ENCODE measurements at regions not wholly inside any gene's neighbourhood (a gene's known extent, or its start where the extent isn't known, plus 50 kb on each side); places are given as distances from the start of the nearest gene placed in this dataset.

DNA sequence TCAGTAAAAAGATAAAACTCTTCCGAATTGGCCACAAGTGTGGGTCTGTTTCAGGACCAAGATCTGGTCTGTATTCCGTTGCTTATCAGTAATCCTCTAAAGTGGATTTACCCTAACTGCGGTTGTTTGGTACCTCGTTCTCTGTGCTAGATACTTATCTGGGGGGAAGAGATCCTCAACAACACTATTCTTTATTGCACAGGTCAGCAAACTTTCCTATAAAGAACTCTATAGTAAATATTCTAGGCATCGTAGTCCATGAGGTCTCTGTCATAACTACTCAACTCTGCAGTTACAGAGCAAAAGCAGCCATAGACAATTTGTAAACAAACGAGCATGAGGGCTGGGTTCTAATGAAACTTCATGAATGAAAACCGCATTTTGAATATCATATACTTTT, 335.8 kb upstream of the KIF2A start:
- peak overlapping the region; percentile 75 for H3K27ac ChIP-seq (ENCODE audit: low read depth, low read length, severe bottlenecking)
- no peaks in the 10 kb centered on the region for H3K9me3 ChIP-seq (ENCODE audit: control insufficient read depth, low read length)
- peaks cover 31% of the 10 kb centered on the region for H3K4me1 ChIP-seq (ENCODE audit: control insufficient read depth, insufficient read depth, low read length, poor library complexity, severe bottlenecking)
- H3K4me3 ChIP-seq (ENCODE audit: extremely low read depth, insufficient read depth, low read length, poor library complexity, severe bottlenecking) = no peak overlapping the region
- no peaks in the 10 kb centered on the region for H3K36me3 ChIP-seq (ENCODE audit: control insufficient read depth, insufficient read depth, low read length)
- whole genome bisulfite sequencing, 2 experiments (ENCODE audit: insufficient coverage in 2 of 2) = 98 to 100% methylated on average over 2 to 4 of the region's 7 CpGs

DNA sequence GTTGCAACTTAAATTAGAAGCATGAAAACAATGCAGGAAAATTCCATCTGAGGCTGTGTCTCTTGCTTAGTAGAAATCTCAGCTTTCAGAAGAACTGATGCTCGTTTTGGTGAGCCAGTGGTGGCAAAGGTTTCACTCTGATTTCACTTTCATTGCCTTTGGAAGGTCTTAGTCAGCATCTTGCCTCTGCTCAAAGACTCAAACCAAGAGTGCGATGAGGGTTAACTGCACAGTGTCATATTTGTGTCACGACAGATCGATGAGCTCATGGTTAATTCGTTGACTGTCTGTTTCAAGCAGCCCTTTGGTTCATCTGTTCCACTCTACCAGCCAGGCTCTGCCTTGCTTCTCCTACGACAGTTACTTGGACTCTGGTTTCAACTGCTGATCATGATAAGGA, 331.3 kb upstream of the KIF2A start:
- no peaks in the 10 kb centered on the region for H3K9me3 ChIP-seq (ENCODE audit: control insufficient read depth, low read length)
- WGBS, 2 experiments (ENCODE audit: insufficient coverage in 2 of 2) = 80 to 88% methylated on average over 5 of the region's 6 CpGs
- H3K4me3 ChIP-seq (ENCODE audit: extremely low read depth, insufficient read depth, low read length, poor library complexity, severe bottlenecking) = no peak overlapping the region
- H3K27ac ChIP-seq (ENCODE audit: low read depth, low read length, severe bottlenecking) = no peak overlapping the region
- no peaks in the 10 kb centered on the region for H3K4me1 ChIP-seq (ENCODE audit: control insufficient read depth, insufficient read depth, low read length, poor library complexity, severe bottlenecking)
- H3K36me3 ChIP-seq (ENCODE audit: control insufficient read depth, insufficient read depth, low read length) = no peaks in the 10 kb centered on the region

DNA sequence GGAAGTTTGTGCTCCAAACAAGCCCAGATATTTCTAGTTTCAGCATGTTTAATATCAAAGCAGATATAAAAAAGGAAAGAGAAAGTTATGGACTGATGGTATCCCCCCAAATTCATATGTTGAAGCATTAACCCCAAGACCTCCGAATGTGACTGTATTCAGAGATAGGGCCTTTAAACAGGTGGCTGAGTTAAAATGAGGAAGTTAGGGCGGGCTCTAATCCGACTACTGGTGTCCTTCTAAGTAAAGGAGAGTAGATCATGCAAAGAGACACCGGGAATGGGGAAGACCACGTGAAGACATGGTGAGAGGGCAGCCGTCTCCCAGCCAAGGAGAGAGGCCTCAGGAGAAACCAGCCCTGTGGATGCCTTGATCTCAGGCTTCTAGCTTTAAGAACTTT, 324.1 kb upstream of the KIF2A start:
- Histone ChIP-seq H3K36me3 (ENCODE audit: control insufficient read depth, insufficient read depth, low read length) (no peaks in the 10 kb centered on the region), H3K4me1 (ENCODE audit: control insufficient read depth, insufficient read depth, low read length, poor library complexity, severe bottlenecking) (peaks cover 4% of the 10 kb centered on the region), H3K9me3 (ENCODE audit: control insufficient read depth, low read length) (no peaks in the 10 kb centered on the region), H3K4me3 (ENCODE audit: extremely low read depth, insufficient read depth, low read length, poor library complexity, severe bottlenecking) (no peak overlapping the region), H3K27ac (ENCODE audit: low read depth, low read length, severe bottlenecking) (no peak overlapping the region)
- 95 to 98% methylated on average over 6 of the region's 6 CpGs for WGBS, 2 experiments (ENCODE audit: insufficient coverage in 2 of 2)

DNA sequence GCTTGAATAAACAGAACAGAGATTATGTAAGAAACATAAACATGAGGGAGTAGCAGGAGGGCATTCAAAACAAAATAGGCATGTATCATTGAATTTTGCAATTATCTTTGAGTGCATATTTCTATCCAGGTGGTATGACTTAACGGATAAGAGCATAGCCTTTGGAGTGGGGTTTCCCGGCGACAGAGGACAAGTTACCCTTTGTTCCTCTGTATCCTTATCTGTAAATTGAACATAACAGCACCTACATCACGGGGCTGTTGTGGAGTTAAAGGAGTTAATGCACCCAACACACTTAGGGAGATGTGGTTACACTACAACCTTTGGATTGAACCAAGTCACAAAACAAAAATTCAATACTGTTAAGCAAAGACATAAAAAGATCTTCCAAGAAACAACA, 314.6 kb upstream of the KIF2A start:
- no peaks in the 10 kb centered on the region for H3K36me3 ChIP-seq (ENCODE audit: control insufficient read depth, insufficient read depth, low read length)
- no peak overlapping the region for H3K4me3 ChIP-seq (ENCODE audit: extremely low read depth, insufficient read depth, low read length, poor library complexity, severe bottlenecking)
- H3K27ac ChIP-seq (ENCODE audit: low read depth, low read length, severe bottlenecking) = no peak overlapping the region
- WGBS, 2 experiments (ENCODE audit: insufficient coverage in 2 of 2) = 100% methylated on average over 1 of the region's 4 CpGs; no CpG with 5 or more reads in 1 of the 2 experiments
- H3K9me3 ChIP-seq (ENCODE audit: control insufficient read depth, low read length) = no peaks in the 10 kb centered on the region
- peaks cover 12% of the 10 kb centered on the region for H3K4me1 ChIP-seq (ENCODE audit: control insufficient read depth, insufficient read depth, low read length, poor library complexity, severe bottlenecking)

DNA sequence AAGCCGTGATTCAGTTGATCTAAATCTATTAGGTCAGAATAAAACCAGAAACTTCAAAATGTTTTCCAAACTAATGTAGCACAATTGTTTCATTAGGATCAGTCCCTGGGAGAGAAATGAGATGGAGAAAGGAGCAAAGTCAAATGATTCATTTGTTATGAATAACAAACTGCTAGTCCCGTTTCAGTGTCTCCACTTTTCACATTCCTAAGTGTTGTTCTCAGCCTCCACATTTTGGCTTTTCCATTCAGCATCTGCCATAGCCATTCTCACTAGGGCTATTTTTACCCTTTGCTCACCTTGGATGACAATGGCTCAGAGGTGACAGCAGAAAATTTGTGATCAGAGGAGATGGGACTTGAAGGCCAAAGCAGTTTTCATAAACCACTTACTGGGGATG, 314.1 kb upstream of the KIF2A start:
- Histone ChIP-seq H3K36me3 (ENCODE audit: control insufficient read depth, insufficient read depth, low read length) (no peaks in the 10 kb centered on the region), H3K4me3 (ENCODE audit: extremely low read depth, insufficient read depth, low read length, poor library complexity, severe bottlenecking) (no peak overlapping the region), H3K9me3 (ENCODE audit: control insufficient read depth, low read length) (no peaks in the 10 kb centered on the region), H3K4me1 (ENCODE audit: control insufficient read depth, insufficient read depth, low read length, poor library complexity, severe bottlenecking) (peaks cover 12% of the 10 kb centered on the region), H3K27ac (ENCODE audit: low read depth, low read length, severe bottlenecking) (no peak overlapping the region)
- WGBS, 2 experiments (ENCODE audit: insufficient coverage in 2 of 2) = 60 to 86% methylated on average over 1 of the region's 2 CpGs

DNA sequence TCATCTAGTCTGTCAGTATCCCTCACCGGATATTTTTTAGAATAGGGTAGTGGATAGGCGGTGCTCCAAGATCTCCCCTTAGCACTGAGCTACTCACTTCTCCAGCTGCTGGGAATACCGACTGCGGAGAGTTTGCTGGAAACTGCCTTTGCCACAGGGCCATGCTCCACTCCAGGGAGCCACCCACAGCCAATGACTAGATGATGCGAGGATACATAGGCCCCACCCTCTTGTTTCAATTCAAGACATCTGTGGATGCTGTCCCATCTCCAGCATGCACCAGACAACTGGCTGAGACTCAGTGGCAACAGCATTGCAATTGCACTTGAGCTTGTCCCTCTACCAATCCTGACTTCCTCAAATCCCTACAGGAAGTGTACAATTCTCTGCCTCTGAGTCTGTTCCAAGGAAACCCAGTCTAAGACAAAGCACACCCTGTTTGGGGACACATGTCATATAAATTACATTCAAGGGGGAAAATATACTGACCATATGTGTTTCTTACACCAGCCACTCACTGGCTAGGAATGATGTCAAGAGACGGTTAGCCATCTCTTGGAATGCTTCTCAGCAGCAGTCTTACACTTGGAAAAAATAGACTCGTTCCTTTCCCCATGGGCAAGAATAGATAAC, 312.6 kb upstream of the KIF2A start:
- no peaks in the 10 kb centered on the region for H3K36me3 ChIP-seq (ENCODE audit: control insufficient read depth, insufficient read depth, low read length)
- no peaks in the 10 kb centered on the region for H3K9me3 ChIP-seq (ENCODE audit: control insufficient read depth, low read length)
- peaks cover 12% of the 10 kb centered on the region for H3K4me1 ChIP-seq (ENCODE audit: control insufficient read depth, insufficient read depth, low read length, poor library complexity, severe bottlenecking)
- 95 to 100% methylated on average over 2 to 4 of the region's 7 CpGs for WGBS, 2 experiments (ENCODE audit: insufficient coverage in 2 of 2)
- no peak overlapping the region for H3K27ac ChIP-seq (ENCODE audit: low read depth, low read length, severe bottlenecking)
- no peak overlapping the region for H3K4me3 ChIP-seq (ENCODE audit: extremely low read depth, insufficient read depth, low read length, poor library complexity, severe bottlenecking)

DNA sequence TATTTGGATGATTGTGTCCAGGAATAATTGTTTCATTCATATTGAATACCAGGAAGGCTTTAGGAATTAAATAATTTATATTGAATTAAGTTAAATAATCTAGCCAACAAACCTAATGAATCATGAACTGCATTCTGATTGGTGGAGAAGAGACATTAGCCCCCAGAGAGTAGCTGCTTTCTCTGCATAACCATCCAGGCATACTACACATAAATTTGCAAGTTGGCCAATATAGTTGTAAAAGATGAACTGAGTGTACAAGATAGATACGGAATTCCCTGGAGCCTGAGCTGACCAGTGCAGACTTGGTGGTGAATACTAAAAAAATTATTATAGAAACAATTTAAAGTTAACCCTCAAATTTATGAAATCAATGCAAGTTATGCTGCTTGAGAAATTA, 311.8 kb upstream of the KIF2A start:
- peaks cover 12% of the 10 kb centered on the region for H3K4me1 ChIP-seq (ENCODE audit: control insufficient read depth, insufficient read depth, low read length, poor library complexity, severe bottlenecking)
- no peaks in the 10 kb centered on the region for H3K36me3 ChIP-seq (ENCODE audit: control insufficient read depth, insufficient read depth, low read length)
- WGBS, 2 experiments (ENCODE audit: insufficient coverage in 2 of 2) = no CpG with 5 or more reads among the region's 1 CpG
- H3K4me3 ChIP-seq (ENCODE audit: extremely low read depth, insufficient read depth, low read length, poor library complexity, severe bottlenecking) = no peak overlapping the region
- H3K27ac ChIP-seq (ENCODE audit: low read depth, low read length, severe bottlenecking) = no peak overlapping the region
- H3K9me3 ChIP-seq (ENCODE audit: control insufficient read depth, low read length) = no peaks in the 10 kb centered on the region

DNA sequence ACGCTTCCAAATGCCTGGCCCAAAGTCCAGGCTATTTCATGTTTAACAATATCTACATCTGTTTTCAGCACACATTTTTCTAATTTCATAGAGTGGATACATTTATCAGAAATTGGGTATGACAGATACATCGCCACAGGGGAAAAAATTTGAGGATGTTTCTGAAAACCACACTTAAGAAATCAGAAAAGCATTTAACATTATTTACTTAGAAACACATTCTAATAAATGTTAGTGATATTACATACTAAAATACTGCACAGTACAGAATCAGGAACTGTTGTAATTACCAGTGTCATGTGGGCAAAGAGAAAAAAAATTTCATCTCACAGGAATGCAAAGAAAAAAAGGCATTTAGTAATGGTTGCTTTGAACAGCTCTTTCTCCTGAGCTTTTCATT, 310.5 kb upstream of the KIF2A start:
- no peaks in the 10 kb centered on the region for H3K9me3 ChIP-seq (ENCODE audit: control insufficient read depth, low read length)
- peaks cover 12% of the 10 kb centered on the region for H3K4me1 ChIP-seq (ENCODE audit: control insufficient read depth, insufficient read depth, low read length, poor library complexity, severe bottlenecking)
- no peaks in the 10 kb centered on the region for H3K36me3 ChIP-seq (ENCODE audit: control insufficient read depth, insufficient read depth, low read length)
- no peak overlapping the region for H3K27ac ChIP-seq (ENCODE audit: low read depth, low read length, severe bottlenecking)
- 100% methylated on average over 1 of the region's 2 CpGs for WGBS, 2 experiments (ENCODE audit: insufficient coverage in 2 of 2)
- H3K4me3 ChIP-seq (ENCODE audit: extremely low read depth, insufficient read depth, low read length, poor library complexity, severe bottlenecking) = no peak overlapping the region

DNA sequence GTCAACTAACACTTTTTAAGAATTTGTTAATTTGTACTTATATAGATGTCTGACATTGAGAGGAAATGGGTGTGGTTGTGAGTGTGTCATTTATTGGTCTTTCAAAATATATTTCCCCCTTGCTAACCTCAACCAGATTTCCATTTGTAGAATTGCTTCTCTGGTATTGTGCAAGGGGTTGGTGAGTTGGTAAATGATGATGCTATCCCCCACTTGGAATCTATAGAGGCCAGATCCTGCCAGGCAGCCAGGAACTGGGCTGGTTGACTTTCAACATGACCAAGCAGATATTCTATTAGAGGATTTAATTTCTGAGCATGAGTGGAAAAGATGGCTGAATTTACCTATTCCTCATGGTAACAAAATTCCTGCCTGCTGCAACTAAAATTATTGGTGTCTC, 306.6 kb upstream of the KIF2A start:
- Histone ChIP-seq H3K4me3 (ENCODE audit: extremely low read depth, insufficient read depth, low read length, poor library complexity, severe bottlenecking) (no peak overlapping the region), H3K36me3 (ENCODE audit: control insufficient read depth, insufficient read depth, low read length) (no peaks in the 10 kb centered on the region), H3K4me1 (ENCODE audit: control insufficient read depth, insufficient read depth, low read length, poor library complexity, severe bottlenecking) (no peaks in the 10 kb centered on the region), H3K27ac (ENCODE audit: low read depth, low read length, severe bottlenecking) (no peak overlapping the region), H3K9me3 (ENCODE audit: control insufficient read depth, low read length) (no peaks in the 10 kb centered on the region)

DNA sequence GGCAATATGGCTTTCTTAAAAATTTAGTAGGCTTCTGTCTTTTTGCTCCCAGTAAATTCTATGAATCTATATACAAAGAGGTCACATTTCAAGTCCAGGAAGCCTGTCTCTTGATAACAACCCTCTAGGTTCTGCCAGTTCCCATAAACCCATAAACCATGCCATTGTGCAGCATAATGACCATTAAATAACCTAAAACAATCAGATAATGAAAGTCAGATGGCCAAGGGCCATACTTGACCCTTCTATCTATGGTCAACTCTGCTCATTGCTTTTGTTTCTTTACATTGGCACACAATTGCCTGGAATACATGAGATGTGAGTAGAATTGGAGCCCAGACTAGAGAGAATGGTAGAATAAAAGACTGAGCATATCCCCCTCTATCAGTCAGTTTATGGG, 305.4 kb upstream of the KIF2A start:
- no peaks in the 10 kb centered on the region for H3K9me3 ChIP-seq (ENCODE audit: control insufficient read depth, low read length)
- no peaks in the 10 kb centered on the region for H3K36me3 ChIP-seq (ENCODE audit: control insufficient read depth, insufficient read depth, low read length)
- H3K27ac ChIP-seq (ENCODE audit: low read depth, low read length, severe bottlenecking) = no peak overlapping the region
- H3K4me1 ChIP-seq (ENCODE audit: control insufficient read depth, insufficient read depth, low read length, poor library complexity, severe bottlenecking) = no peaks in the 10 kb centered on the region
- H3K4me3 ChIP-seq (ENCODE audit: extremely low read depth, insufficient read depth, low read length, poor library complexity, severe bottlenecking) = no peak overlapping the region

DNA sequence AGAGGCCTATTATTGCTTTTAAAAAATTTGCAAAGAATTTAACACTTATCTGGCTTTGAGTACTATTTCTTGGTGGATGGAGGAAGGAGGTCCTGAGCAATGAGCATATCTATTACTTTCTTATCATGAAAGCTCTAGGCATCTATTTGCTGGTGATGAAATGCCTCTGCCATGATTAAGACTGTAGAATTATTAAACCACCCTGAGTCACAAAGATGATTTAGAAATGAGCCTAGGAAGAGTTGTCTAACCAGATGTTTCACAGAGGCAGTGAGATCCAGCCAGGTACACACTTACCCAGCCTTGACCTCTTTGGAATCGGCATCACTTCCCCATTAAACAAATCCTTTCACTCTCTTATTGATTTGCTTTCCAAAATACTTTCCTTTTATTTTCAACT, 304.4 kb upstream of the KIF2A start:
- no peaks in the 10 kb centered on the region for H3K9me3 ChIP-seq (ENCODE audit: control insufficient read depth, low read length)
- no peak overlapping the region for H3K27ac ChIP-seq (ENCODE audit: low read depth, low read length, severe bottlenecking)
- no peaks in the 10 kb centered on the region for H3K4me1 ChIP-seq (ENCODE audit: control insufficient read depth, insufficient read depth, low read length, poor library complexity, severe bottlenecking)
- no peak overlapping the region for H3K4me3 ChIP-seq (ENCODE audit: extremely low read depth, insufficient read depth, low read length, poor library complexity, severe bottlenecking)
- WGBS, 2 experiments (ENCODE audit: insufficient coverage in 2 of 2) = 90 to 94% methylated on average over 1 of the region's 1 CpG
- H3K36me3 ChIP-seq (ENCODE audit: control insufficient read depth, insufficient read depth, low read length) = no peaks in the 10 kb centered on the region

Data from mesodermal cell (in vitro differentiated cells).